PC-3 (cell line): ENCODE measurements at regions not wholly inside any gene's neighbourhood (a gene's known extent, or its start where the extent isn't known, plus 50 kb on each side); places are given as distances from the start of the nearest gene placed in this dataset.

Experiments used
- CTCF ChIP-seq: fragments of 300-600 bp; sonication (generic); conservative IDR thresholded peaks from 2 replicates; pipeline ENCODE4 v1.5.1; 2017; ENCODE audit warnings: antibody characterized with exemption, low read depth, mild to moderate bottlenecking, low read length
- EZH2 ChIP-seq: fragments of 300-600 bp; sonication (generic); IDR thresholded peaks from one replicate; pipeline ENCODE4 v1.6.1; 2017; ENCODE audit warnings: antibody characterized with exemption, mild to moderate bottlenecking, low read length; ENCODE audit not compliant: unreplicated experiment
- EZH2phosphoT487 ChIP-seq: fragments of 300-600 bp; sonication (generic); IDR thresholded peaks from 2 replicates; pipeline ENCODE4 v1.6.1; 2018; ENCODE audit warnings: mild to moderate bottlenecking, antibody characterized with exemption, low read length, borderline replicate concordance

DNA sequence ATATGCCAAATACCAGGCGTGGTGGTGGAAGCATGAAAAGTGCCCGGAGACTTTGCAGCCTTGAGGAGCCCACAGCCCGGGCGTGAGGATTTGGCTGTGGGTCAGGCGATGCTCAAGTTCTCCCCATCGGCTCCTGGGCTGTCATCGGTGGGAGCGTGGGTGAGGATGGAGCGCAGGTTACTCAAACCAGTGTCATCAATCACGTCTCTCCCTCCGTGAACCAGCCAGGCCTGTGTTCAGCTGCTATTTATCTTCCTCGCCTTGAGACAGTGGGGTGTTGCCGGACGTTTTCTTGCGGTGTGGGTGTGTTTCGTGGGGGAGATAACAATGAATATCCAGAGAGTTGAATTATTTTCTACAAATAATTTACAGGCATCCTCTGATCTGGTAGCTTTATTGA, 317.6 kb downstream of the EIPR1 start:
- no peak for TF ChIP-seq CTCF
- no peak for TF ChIP-seq EZH2
- TF ChIP-seq EZH2phosphoT487 = no peak
